ENCODE measurements at regions not wholly inside any gene's neighbourhood (a gene's known extent, or its start where the extent isn't known, plus 50 kb on each side); places are given as distances from the start of the nearest gene placed in this dataset.
A peak's percentile ranks its signal among the peaks of the same experiment; 100 is the strongest.

- no peak overlapping the region for H3K4me3 ChIP-seq (replicated peaks; ENCODE audit: low read depth, low read length)
- no peak for DNase-seq (ENCODE audit: low read depth)
- TF ChIP-seq, protein P1, sequence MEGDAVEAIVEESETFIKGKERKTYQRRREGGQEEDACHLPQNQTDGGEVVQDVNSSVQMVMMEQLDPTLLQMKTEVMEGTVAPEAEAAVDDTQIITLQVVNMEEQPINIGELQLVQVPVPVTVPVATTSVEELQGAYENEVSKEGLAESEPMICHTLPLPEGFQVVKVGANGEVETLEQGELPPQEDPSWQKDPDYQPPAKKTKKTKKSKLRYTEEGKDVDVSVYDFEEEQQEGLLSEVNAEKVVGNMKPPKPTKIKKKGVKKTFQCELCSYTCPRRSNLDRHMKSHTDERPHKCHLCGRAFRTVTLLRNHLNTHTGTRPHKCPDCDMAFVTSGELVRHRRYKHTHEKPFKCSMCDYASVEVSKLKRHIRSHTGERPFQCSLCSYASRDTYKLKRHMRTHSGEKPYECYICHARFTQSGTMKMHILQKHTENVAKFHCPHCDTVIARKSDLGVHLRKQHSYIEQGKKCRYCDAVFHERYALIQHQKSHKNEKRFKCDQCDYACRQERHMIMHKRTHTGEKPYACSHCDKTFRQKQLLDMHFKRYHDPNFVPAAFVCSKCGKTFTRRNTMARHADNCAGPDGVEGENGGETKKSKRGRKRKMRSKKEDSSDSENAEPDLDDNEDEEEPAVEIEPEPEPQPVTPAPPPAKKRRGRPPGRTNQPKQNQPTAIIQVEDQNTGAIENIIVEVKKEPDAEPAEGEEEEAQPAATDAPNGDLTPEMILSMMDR (IDR thresholded peaks at IDR 0.05; ENCODE audit: low read length, missing control alignments) = no peak
These were observed 491.3 kb upstream of the MEF2C start for GRCh38 chr5:89374144-89374784.

- DNase-seq (ENCODE audit: low read depth) = no peak
- TF ChIP-seq, protein P1 (IDR thresholded peaks at IDR 0.05; ENCODE audit: low read length, missing control alignments) = no peak
- no peak overlapping the region for H3K4me3 ChIP-seq (replicated peaks; ENCODE audit: low read depth, low read length)
These were observed 489.2 kb upstream of the MEF2C start for GRCh38 chr5:89372176-89372575.

DNA sequence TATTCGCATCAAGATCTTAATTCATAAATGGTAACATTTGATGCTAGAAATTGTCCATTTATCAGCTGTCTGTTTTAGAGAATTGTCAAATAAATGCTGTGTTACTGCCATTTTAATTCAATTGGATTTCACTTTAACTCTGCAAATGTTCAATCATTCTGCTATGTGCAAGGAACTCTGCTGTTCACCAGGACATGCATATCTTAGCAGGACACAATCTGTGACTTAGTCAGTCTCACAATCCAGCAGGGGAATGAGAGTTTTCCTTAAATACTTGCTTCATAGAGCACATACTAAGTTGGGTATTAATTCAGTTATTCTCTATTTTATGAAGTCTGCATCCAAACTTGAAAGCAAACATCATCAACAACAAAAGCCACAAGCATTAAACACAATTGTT, 488.7 kb upstream of the MEF2C start:
- TF ChIP-seq, protein P1 (IDR thresholded peaks at IDR 0.05; ENCODE audit: low read length, missing control alignments) = no peak
- H3K4me3 ChIP-seq (replicated peaks; ENCODE audit: low read depth, low read length) = no peak overlapping the region
- DNase-seq (ENCODE audit: low read depth) = no peak

DNA sequence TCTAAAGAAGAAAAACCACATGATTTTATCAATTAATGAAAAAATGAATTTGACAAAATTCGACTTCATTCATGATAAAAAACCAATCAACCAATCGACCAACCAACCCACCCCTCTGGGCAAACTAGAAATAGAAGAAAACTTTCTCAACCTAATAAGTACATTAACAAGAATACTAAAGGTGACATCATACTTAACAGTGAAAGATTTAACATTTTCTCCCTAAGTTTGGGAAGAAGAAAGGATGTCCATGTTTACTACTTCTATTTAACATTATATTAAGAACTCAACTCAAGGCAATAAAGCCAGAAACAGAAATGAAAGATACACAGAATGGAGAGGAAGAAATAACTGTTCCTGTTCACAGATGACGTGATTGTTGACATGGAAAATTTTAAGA, 476.1 kb upstream of the MEF2C start:
- no peak overlapping the region for H3K4me3 ChIP-seq (replicated peaks; ENCODE audit: low read depth, low read length)
- TF ChIP-seq, protein P1 (IDR thresholded peaks at IDR 0.05; ENCODE audit: low read length, missing control alignments) = no peak
- DNase-seq (ENCODE audit: low read depth) = no peak

DNA sequence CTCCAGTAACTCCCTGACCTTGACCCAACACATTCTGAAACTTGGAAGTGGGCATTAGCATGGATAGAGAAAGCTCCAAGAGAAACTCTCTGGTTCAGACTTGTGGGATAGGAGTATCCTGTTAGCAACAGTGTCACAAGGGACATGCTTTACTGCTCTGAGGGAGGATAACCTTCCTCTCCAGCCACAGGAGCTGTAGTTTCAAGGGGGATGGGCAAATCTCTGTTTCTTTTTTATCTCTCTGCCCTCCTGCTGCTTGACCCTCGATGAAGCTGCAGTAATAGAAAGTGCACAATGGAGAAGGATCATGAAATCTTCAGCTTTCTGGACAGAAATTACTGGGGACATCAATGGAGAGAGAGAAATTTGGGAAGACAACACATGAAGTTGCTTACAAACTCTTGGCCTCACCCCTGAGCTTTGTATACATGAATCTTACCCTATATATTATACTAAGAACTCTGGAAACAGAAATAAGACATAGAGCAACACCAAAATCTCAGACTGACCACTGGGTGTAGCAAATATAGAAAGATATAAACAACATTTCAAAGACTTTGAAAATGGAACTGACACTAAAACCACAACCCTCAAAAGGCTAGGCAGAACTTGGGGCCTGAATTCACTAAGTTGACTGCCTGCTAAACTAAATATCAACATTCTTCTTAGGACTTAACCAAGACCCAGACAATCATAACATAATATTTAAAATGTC, 471.0 kb upstream of the MEF2C start:
- TF ChIP-seq, protein P1 (IDR thresholded peaks at IDR 0.05; ENCODE audit: low read length, missing control alignments) = no peak
- no peak for DNase-seq (ENCODE audit: low read depth)
- H3K4me3 ChIP-seq (replicated peaks; ENCODE audit: low read depth, low read length) = no peak overlapping the region

DNA sequence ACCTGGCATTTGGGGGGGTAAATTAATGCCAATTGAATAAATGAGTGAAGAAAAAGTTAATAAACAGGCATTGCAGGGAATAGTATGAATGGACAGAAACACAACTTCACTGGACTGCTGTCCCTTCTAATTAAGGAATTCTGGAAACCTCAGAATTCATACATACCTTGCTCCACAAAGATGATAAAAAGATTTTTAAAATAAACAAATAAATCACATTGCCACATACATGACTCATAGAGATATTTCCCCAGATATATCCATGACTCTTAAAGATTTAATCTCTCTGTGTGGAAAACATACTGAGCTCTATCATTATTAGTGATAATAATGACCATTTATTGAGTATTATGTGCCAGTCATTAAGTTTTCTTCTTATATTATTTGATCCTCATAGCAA, 469.0 kb upstream of the MEF2C start:
- TF ChIP-seq, protein P1 (IDR thresholded peaks at IDR 0.05; ENCODE audit: low read length, missing control alignments) = no peak
- DNase-seq (ENCODE audit: low read depth) = no peak
- H3K4me3 ChIP-seq (replicated peaks; ENCODE audit: low read depth, low read length) = no peak overlapping the region

DNA sequence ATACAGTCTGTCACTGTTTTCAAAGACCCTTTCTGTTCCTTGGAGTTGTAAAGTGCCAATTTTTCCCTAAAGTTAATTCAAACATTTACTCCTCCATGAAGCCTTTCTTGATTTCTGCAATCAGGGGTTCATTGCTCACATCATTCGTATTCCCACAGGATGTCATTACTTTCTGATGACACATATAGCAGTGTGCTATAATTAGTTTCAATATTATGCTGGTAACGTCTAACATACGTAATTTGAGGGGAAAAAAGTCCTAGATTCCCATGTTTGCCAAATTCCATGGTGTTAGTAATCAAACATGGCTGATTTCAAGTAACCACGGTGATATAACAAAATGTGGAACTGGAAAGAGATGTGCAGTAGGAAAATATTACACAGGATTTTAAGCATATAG, 468.2 kb upstream of the MEF2C start:
- TF ChIP-seq, protein P1 (IDR thresholded peaks at IDR 0.05; ENCODE audit: low read length, missing control alignments) = no peak
- no peak overlapping the region for H3K4me3 ChIP-seq (replicated peaks; ENCODE audit: low read depth, low read length)
- peak; percentile 65 for DNase-seq (ENCODE audit: low read depth)

Data from fibroblast of pulmonary artery (primary cell).